ENCODE measurements at regions not wholly inside any gene's neighbourhood (a gene's known extent, or its start where the extent isn't known, plus 50 kb on each side); places are given as distances from the start of the nearest gene placed in this dataset.

DNA sequence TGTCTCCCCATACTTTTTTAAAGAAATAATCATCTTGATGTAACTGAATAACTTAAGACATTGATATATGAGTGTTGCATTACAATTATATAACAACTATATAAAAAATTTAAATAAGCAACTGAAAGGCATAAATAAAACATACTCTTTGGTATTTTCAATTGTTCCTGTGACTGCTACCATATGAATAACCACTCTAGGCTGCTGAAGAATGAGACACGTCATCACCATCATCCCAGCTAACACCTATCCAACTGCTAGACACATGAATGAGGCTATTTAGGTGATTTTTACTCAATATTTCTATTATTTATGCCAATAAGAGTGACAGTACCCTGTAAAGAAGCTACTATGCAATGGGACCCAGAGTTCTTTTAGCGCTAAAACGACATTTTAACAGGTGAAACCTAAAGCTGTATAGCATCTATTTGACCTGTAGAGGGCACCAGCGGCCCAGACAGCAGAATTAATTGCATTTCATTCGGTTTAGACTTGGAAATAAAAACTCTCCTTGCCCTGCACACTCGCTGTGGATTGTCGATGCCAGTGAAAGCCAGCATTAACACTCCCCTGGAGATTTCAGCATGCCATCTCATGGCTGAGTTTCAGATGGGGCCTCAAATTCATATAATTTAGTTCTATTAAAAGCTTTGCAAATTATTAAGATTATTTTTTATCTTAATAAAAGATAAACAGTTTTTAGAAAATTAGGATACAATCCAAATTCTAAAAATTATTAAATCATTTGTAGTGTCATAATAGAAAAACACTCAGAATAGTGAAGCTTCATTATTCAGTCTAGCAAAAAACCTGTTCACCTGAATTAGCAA, 89.4 kb upstream of the MAP2 start:
- TF ChIP-seq, protein P1, sequence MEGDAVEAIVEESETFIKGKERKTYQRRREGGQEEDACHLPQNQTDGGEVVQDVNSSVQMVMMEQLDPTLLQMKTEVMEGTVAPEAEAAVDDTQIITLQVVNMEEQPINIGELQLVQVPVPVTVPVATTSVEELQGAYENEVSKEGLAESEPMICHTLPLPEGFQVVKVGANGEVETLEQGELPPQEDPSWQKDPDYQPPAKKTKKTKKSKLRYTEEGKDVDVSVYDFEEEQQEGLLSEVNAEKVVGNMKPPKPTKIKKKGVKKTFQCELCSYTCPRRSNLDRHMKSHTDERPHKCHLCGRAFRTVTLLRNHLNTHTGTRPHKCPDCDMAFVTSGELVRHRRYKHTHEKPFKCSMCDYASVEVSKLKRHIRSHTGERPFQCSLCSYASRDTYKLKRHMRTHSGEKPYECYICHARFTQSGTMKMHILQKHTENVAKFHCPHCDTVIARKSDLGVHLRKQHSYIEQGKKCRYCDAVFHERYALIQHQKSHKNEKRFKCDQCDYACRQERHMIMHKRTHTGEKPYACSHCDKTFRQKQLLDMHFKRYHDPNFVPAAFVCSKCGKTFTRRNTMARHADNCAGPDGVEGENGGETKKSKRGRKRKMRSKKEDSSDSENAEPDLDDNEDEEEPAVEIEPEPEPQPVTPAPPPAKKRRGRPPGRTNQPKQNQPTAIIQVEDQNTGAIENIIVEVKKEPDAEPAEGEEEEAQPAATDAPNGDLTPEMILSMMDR (IDR thresholded peaks at IDR 0.05) = peak; percentile 94
- TF ChIP-seq POLR2AphosphoS5 (IDR thresholded peaks at IDR 0.05; ENCODE audit: low read depth, low read length) (no peak), TCF7L2 (IDR thresholded peaks at IDR 0.05; ENCODE audit: low read depth, low read length) (no peak)
- TF ChIP-seq, protein P2, sequence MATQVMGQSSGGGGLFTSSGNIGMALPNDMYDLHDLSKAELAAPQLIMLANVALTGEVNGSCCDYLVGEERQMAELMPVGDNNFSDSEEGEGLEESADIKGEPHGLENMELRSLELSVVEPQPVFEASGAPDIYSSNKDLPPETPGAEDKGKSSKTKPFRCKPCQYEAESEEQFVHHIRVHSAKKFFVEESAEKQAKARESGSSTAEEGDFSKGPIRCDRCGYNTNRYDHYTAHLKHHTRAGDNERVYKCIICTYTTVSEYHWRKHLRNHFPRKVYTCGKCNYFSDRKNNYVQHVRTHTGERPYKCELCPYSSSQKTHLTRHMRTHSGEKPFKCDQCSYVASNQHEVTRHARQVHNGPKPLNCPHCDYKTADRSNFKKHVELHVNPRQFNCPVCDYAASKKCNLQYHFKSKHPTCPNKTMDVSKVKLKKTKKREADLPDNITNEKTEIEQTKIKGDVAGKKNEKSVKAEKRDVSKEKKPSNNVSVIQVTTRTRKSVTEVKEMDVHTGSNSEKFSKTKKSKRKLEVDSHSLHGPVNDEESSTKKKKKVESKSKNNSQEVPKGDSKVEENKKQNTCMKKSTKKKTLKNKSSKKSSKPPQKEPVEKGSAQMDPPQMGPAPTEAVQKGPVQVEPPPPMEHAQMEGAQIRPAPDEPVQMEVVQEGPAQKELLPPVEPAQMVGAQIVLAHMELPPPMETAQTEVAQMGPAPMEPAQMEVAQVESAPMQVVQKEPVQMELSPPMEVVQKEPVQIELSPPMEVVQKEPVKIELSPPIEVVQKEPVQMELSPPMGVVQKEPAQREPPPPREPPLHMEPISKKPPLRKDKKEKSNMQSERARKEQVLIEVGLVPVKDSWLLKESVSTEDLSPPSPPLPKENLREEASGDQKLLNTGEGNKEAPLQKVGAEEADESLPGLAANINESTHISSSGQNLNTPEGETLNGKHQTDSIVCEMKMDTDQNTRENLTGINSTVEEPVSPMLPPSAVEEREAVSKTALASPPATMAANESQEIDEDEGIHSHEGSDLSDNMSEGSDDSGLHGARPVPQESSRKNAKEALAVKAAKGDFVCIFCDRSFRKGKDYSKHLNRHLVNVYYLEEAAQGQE (IDR thresholded peaks at IDR 0.05; ENCODE audit: insufficient read depth in 1 of 2, low read depth in 2 of 2, low read length in 1 of 2) = no peak
